ENCODE measurements at regions not wholly inside any gene's neighbourhood (a gene's known extent, or its start where the extent isn't known, plus 50 kb on each side); places are given as distances from the start of the nearest gene placed in this dataset.

DNA sequence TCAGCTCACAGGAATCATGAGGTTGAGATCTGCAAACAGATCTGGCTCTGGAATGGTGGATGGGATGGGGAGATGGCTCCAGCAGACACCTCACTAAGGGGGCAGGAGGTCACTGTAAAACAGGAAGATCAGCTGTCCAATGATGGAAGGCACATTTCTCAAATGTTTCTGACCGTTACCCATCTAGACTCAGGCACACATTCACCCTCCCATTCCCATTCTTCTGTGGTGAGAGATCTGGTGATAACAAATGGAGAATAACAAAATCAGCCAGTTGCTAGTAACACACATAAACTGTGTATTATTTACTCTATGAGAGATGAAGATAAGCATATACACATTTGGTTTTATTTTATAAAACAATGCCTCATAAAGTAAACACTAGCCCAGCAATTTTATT is 235.9 kb downstream of the TSHZ3 start:
- TF ChIP-seq ATF1 (CRISPR knock-in tag; IDR thresholded peaks at IDR 0.05) (no peak), SP1 (CRISPR knock-in tag; conservative IDR thresholded peaks at IDR 0.05) (no peak), ZNF671 (CRISPR knock-in tag; IDR thresholded peaks at IDR 0.05) (no peak), ESRRA (CRISPR knock-in tag; IDR thresholded peaks at IDR 0.05; ENCODE audit: borderline replicate concordance) (no peak), FOXJ3 (CRISPR knock-in tag; IDR thresholded peaks at IDR 0.05; ENCODE audit: borderline replicate concordance) (no peak)
- TF ChIP-seq, protein P1, sequence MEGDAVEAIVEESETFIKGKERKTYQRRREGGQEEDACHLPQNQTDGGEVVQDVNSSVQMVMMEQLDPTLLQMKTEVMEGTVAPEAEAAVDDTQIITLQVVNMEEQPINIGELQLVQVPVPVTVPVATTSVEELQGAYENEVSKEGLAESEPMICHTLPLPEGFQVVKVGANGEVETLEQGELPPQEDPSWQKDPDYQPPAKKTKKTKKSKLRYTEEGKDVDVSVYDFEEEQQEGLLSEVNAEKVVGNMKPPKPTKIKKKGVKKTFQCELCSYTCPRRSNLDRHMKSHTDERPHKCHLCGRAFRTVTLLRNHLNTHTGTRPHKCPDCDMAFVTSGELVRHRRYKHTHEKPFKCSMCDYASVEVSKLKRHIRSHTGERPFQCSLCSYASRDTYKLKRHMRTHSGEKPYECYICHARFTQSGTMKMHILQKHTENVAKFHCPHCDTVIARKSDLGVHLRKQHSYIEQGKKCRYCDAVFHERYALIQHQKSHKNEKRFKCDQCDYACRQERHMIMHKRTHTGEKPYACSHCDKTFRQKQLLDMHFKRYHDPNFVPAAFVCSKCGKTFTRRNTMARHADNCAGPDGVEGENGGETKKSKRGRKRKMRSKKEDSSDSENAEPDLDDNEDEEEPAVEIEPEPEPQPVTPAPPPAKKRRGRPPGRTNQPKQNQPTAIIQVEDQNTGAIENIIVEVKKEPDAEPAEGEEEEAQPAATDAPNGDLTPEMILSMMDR (IDR thresholded peaks at IDR 0.05) = no peak
